NCI-H82 treated with DMSO at 0.1 percent for 48 hours (cell line): ENCODE measurements at regions not wholly inside any gene's neighbourhood (a gene's known extent, or its start where the extent isn't known, plus 50 kb on each side); places are given as distances from the start of the nearest gene placed in this dataset.
"Not testable (repeated sequence)": the region's sequence is repeated elsewhere in the genome, so short reads cannot be mapped to it uniquely, and the experiment has no call there.

Experiments used
- DNase-seq: peaks from one replicate; lab custom pipeline; 2025; ENCODE audit not compliant: unreplicated experiment; lab: John Stamatoyannopoulos, UW

GRCh38 chr17:34474706-34475105 is 104.7 kb upstream of the TMEM132E start:
- no peak for DNase-seq

GRCh38 chr17:34472363-34472762 is 107.0 kb upstream of the TMEM132E start:
- no peak for DNase-seq

GRCh38 chr17:34471278-34471677 is 108.1 kb upstream of the TMEM132E start:
- DNase-seq, result peak; percentile 9

- no peak for DNase-seq
Observed at GRCh38 chr17:34465789-34466188, 102.8 kb upstream of the CCL1 start.

- DNase-seq, result no peak
Observed at GRCh38 chr17:34464812-34465211, 101.8 kb upstream of the CCL1 start.

- no peak for DNase-seq
Observed at GRCh38 chr17:34458266-34458665, 95.2 kb upstream of the CCL1 start.

- no peak for DNase-seq
Observed at GRCh38 chr17:34456121-34456520, 93.1 kb upstream of the CCL1 start.

- DNase-seq, result no peak
Observed at GRCh38 chr17:34452769-34453168, 89.7 kb upstream of the CCL1 start.

GRCh38 chr17:34451313-34451712 is 88.3 kb upstream of the CCL1 start:
- no peak for DNase-seq

- DNase-seq, result no peak
Observed at GRCh38 chr17:34447406-34447805, 84.4 kb upstream of the CCL1 start.

GRCh38 chr17:34445101-34445500 is 82.1 kb upstream of the CCL1 start:
- no peak for DNase-seq

- no peak for DNase-seq
Observed at GRCh38 chr17:34443619-34444469, 80.8 kb upstream of the CCL1 start.

GRCh38 chr17:34442387-34443111 is 79.5 kb upstream of the CCL1 start:
- no peak for DNase-seq

- DNase-seq, result no peak
Observed at GRCh38 chr17:34437188-34437587, 74.2 kb upstream of the CCL1 start.

GRCh38 chr17:34436607-34437006 is 73.6 kb upstream of the CCL1 start:
- DNase-seq, result no peak

- DNase-seq, result no peak
Observed at GRCh38 chr17:34435182-34435928, 72.3 kb upstream of the CCL1 start.

GRCh38 chr17:34434052-34434451 is 71.0 kb upstream of the CCL1 start:
- DNase-seq, result no peak

GRCh38 chr17:34424814-34425491 is 61.9 kb upstream of the CCL1 start:
- DNase-seq, result peak; percentile 18

GRCh38 chr17:34423978-34424813 is 61.2 kb upstream of the CCL1 start:
- no peak for DNase-seq

GRCh38 chr17:34423315-34423714 is 60.3 kb upstream of the CCL1 start:
- DNase-seq, result not testable (repeated sequence)
